Prostate gland (tissue), 2 donors: ENCODE measurements at regions not wholly inside any gene's neighbourhood (a gene's known extent, or its start where the extent isn't known, plus 50 kb on each side); places are given as distances from the start of the nearest gene placed in this dataset.
"Not testable (repeated sequence)": the region's sequence is repeated elsewhere in the genome, so short reads cannot be mapped to it uniquely, and the experiment has no call there.

ENCODE experiments used
- DNase-seq: peaks from one replicate; pipeline ENCODE4 v3.0.0-alpha.2; 2019; ENCODE audit warnings: low spot score
- H3K27ac ChIP-seq, 2 donors: fragments of 200-600 bp; sonication (generic); 2 replicates each; pipeline ENCODE4 v1.5.1; 2017 to 2019
- H3K27me3 ChIP-seq: fragments of 200-600 bp; sonication (generic); replicated peaks from 2 replicates; pipeline ENCODE4 v1.5.1; 2019; ENCODE audit not compliant: insufficient read depth
- H3K36me3 ChIP-seq, 2 donors: fragments of 200-600 bp; sonication (generic); 1 replicate in 1 of 2; 2 replicates in 1 of 2; pipeline versions ENCODE4 v1.5.1 to v1.8.1; 2017 to 2019
- H3K4me1 ChIP-seq: fragments of 200-600 bp; sonication (generic); replicated peaks from 2 replicates; pipeline ENCODE4 v1.5.1; 2019
- H3K4me3 ChIP-seq, 2 donors: fragments of 200-600 bp; sonication (generic); 2 replicates each; pipeline ENCODE4 v1.5.1; 2017 to 2019
- H3K9me3 ChIP-seq: fragments of 200-600 bp; sonication (generic); 2 replicates; pipeline ENCODE4 v1.5.1; 2017
- CTCF ChIP-seq, 4 experiments: fragments of 200-600 bp in 2 of 4; fragments of 450-650 bp in 2 of 4; sonication (generic) in 2 of 4; IDR thresholded peaks; 1 replicate in 3 of 4; 2 replicates in 1 of 4; pipeline ENCODE4 v1.5.1; 2016 to 2019; ENCODE audit warnings: antibody characterized with exemption in 4 of 4, mild to moderate bottlenecking in 2 of 4, moderate library complexity in 2 of 4
- POLR2A ChIP-seq: fragments of 450-650 bp; IDR thresholded peaks from one replicate; pipeline ENCODE4 v1.6.1; 2016; ENCODE audit warnings: antibody characterized with exemption, mild to moderate bottlenecking
- POLR2AphosphoS5 ChIP-seq: sonication (generic); formaldehyde crosslinking; IDR thresholded peaks from one replicate; pipeline ENCODE4 v1.6.1; 2017; ENCODE audit warnings: antibody characterized with exemption
- WGBS: methylation state at CpG from one replicate; pipeline ENCODE4 v1.1.5; 2018; 5-methylcytosine and 5-hydroxymethylcytosine counted together
- intact Hi-C: fragments of 100-400 bp; cut with DNase I; formaldehyde crosslinking; loops from one replicate; pipeline ENCODE4 v1.14.2; 2022

DNA sequence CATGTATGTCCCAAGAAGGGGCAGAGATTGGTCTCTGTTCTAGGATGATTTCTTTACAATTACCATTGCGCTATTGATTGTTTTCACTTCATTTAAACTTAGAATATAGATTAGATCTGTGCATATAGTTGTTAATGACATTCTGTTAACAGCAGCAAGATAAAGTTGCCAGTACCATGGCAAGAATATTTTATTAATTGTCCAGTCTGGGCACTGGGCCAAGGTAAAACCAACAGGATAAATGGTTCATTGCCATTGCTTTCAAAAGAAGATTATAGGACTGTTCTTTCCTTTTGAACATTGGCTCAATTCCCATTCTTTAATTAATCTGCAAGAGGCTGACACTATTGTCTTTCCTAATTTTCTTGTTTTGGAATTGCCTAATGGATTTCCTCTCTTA is 592.4 kb downstream of the RFPL4B start:
- Histone ChIP-seq H3K36me3 (no peaks in the 10 kb centered on the region), H3K27me3 (no peaks in the 10 kb centered on the region), H3K4me3 (no peak overlapping the region), H3K9me3 (no peaks in the 10 kb centered on the region), H3K4me1 (no peaks in the 10 kb centered on the region), H3K27ac (no peak overlapping the region)
- intact Hi-C loops: no loop called here
- 63% methylated on average over 1 of the region's 1 CpG for WGBS
- no peak for DNase-seq
- no peak for TF ChIP-seq CTCF (IDR thresholded peaks at IDR 0.05)
- TF ChIP-seq POLR2AphosphoS5: no peak
- no peak for TF ChIP-seq POLR2A

DNA sequence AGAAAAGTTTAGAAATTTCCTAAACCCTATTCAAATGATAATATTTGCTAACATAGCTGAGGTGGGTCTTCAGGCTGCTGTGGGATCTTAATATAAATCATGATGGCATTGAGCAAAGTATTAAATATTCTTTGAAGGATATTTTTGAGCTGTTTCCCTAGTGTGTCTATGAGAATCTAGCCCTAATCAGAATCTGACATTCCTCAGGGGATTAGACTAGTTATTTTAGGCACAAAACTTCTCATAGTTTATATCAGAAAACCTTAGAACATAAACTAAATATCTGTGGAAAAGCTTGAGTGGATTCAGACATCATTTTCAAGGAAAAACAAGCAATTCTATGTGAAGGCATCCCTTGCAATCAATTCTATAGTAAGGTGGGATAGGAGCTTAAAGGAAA is 594.5 kb downstream of the RFPL4B start:
- Histone ChIP-seq H3K27ac (no peak overlapping the region), H3K4me1 (no peaks in the 10 kb centered on the region), H3K27me3 (no peaks in the 10 kb centered on the region), H3K4me3 (no peak overlapping the region), H3K36me3 (no peaks in the 10 kb centered on the region), H3K9me3 (no peaks in the 10 kb centered on the region)
- intact Hi-C loops: no loop called here
- no peak for DNase-seq
- TF ChIP-seq CTCF (IDR thresholded peaks at IDR 0.05): no peak
- TF ChIP-seq POLR2A: no peak
- TF ChIP-seq POLR2AphosphoS5: no peak

DNA sequence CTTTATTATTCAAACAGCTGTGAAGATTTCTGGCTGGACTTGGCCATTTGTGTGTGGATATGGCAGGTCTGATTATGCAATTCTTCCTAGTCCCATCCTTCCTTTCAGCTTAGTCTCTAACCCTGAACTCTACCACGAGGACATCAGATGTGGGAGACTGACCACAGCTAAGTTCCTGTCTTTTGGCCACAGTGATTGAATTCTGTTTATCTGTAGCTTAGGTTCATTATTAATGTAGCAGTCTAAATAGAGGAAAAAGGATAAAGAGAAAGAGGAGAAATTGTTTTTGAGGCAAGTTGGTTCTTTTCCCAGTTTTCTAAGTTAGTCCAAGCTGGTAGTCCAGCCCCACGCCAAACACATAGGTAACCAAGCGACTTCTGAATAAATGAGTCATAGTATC is 598.9 kb downstream of the RFPL4B start:
- TF ChIP-seq CTCF (IDR thresholded peaks at IDR 0.05): no peak
- no peak for TF ChIP-seq POLR2AphosphoS5
- TF ChIP-seq POLR2A: no peak
- H3K27ac ChIP-seq: no peak overlapping the region
- no peaks in the 10 kb centered on the region for H3K27me3 ChIP-seq
- no peaks in the 10 kb centered on the region for H3K36me3 ChIP-seq
- no peaks in the 10 kb centered on the region for H3K9me3 ChIP-seq
- 83% methylated on average over 3 of the region's 3 CpGs for WGBS
- H3K4me1 ChIP-seq: no peaks in the 10 kb centered on the region
- no peak for DNase-seq
- H3K4me3 ChIP-seq: no peak overlapping the region
- intact Hi-C loops: no loop called here

DNA sequence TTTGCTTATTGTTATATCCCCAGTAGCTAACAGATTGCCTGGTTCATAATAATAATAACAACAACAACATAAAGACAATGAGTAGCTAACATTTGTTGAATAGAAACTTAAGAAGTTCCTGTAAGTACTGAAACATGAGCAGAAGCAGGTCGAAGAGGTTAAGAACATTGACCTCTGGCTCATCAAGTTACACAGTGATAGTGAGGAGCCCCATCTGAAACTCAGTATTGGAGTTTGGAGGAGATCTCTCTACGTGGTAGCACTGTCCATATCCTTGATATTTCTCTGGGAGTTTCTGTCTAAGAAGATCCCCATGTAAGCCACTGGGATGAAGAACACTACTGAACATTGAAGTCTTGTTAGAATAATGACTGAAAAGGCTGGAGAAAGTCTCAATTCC is 600.4 kb downstream of the RFPL4B start:
- Histone ChIP-seq H3K27ac (no peak overlapping the region), H3K4me1 (no peaks in the 10 kb centered on the region), H3K36me3 (no peaks in the 10 kb centered on the region), H3K9me3 (no peaks in the 10 kb centered on the region), H3K27me3 (no peaks in the 10 kb centered on the region), H3K4me3 (no peak overlapping the region)
- 68% methylated on average over 2 of the region's 2 CpGs for WGBS
- intact Hi-C loops: no loop called here
- no peak for TF ChIP-seq POLR2AphosphoS5
- TF ChIP-seq CTCF (IDR thresholded peaks at IDR 0.05): no peak
- no peak for TF ChIP-seq POLR2A
- DNase-seq: no peak

DNA sequence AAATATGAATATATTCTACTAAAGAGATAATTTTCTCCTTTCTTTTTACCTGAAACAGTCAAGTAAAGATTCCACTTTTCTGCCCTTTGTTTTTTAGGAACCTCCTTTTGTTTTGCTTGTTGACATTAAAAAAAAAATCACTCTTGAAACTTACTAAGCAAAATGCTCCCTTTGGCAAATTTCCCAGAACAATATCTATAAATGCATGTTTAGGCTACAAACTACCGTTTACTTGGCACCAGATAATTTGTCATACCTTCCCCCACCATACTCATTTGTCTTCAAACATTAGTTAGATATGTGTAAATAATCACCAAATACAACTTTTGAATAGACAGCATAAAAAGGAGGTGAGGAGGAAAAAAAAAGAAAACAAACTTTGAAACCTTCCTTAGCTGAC is 604.7 kb downstream of the RFPL4B start:
- Histone ChIP-seq H3K9me3 (no peaks in the 10 kb centered on the region), H3K27ac (no peak overlapping the region), H3K27me3 (no peaks in the 10 kb centered on the region), H3K4me3 (no peak overlapping the region), H3K36me3 (no peaks in the 10 kb centered on the region), H3K4me1 (no peaks in the 10 kb centered on the region)
- WGBS: 36% methylated on average over 1 of the region's 1 CpG
- no peak for TF ChIP-seq CTCF (IDR thresholded peaks at IDR 0.05)
- no peak for TF ChIP-seq POLR2AphosphoS5
- no peak for TF ChIP-seq POLR2A
- no peak for DNase-seq
- intact Hi-C loops: no loop called here

- H3K4me1 ChIP-seq, H3K36me3 ChIP-seq, DNase-seq, H3K4me3 ChIP-seq, intact Hi-C loops, H3K27ac ChIP-seq, H3K27me3 ChIP-seq, H3K9me3 ChIP-seq: not testable (repeated sequence)
- WGBS: 95% methylated on average over 4 of the region's 4 CpGs
Observed at GRCh38 chr6:112955743-112956142, 608.6 kb downstream of the RFPL4B start.
